Endometrial microvascular endothelial cells (primary cell): ENCODE measurements at regions not wholly inside any gene's neighbourhood (a gene's known extent, or its start where the extent isn't known, plus 50 kb on each side); places are given as distances from the start of the nearest gene placed in this dataset.
"Not testable (repeated sequence)": the region's sequence is repeated elsewhere in the genome, so short reads cannot be mapped to it uniquely, and the experiment has no call there.

Experiments used
- in situ Hi-C: cut with HindIII; loops from 2 replicates; pipeline ENCODE4 v1.10.0; 2017; ENCODE audit warnings: low sequenced_read_pairs, low pct_unique_long_range_greater_than_20kb; ENCODE audit errors: inconsistent ontology term

- in situ Hi-C loops, result no loop called here
Measured at GRCh38 chr3:139260793-139261736, 82.8 kb upstream of the MRPS22 start.

DNA sequence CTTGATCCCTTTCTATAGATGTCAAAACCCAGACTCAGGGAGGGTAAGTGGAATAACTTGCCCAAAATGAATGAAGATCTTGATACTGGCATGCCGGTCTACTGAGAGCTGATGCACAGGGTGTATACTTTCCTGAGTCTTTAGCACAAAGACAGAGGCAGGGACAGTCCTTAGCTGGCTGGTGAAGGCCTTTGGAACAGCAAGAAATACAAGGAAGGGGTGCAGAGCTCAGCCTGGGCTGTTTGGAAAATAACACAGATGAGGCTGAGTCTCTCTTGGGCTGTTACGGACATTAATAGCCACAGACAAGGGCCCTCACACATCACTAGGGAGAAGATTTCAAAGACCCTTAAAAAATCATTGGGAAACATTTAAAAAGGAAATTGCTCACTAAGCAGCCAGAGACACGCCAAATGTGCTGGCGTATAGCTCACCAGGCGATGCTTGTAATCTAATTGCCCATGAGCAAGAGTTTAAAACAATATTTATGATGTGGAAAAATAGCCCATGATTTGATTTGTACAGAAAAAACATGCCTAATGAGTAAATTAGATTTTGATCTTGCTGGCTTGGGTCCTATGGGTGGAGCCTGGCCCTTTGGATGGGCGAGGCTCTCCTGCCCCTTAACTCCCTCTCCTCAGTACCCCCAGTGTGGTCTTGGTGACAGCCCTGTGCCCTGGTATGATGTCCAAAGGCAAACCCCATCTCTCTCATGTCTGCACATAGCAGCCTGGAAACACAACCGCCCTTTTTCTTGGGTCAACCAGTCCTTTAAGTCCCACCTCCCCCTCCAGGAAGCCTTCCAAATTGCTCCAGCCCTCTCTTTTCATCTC lies 81.8 kb upstream of the MRPS22 start:
- in situ Hi-C loops, result no loop called here

DNA sequence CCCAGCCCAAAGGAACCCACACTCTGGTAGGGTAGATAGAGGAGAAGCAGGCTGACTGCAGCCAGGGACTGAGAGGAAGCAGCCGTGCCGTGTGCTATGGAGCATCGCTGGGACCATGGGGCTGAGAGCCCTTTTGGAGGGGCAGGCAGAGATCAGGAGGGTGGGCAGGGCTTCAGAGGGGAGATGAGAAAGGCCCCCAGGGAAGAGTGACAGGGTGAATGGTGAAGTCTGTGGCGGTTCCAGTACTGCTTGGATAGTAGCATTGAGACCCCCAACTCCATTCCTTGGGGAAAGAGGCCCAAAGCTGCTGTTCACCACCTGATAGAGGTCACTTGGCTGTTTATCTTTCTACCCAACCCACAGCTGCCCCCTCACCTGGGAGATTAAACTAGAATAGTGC lies 80.0 kb upstream of the MRPS22 start:
- in situ Hi-C loops, result no loop called here

DNA sequence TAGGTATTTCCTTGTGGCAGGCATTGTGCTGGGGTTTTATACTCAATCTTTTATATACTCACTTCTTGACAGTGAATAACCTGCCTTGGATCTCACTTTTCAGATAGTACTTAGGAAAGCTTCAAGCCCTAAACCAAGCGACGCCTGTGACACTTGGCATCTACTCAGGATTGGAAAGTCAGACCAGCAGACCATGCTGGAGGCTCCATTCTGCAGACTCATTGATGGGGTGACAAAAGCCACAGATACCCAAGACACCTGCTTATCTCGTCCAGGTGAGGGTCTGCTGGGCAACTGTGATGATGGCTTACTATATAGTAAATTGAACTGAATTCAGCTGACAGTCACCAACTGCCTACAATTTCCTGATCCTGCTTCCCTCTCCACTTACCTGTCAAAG lies 79.4 kb upstream of the MRPS22 start:
- in situ Hi-C loops, result no loop called here

DNA sequence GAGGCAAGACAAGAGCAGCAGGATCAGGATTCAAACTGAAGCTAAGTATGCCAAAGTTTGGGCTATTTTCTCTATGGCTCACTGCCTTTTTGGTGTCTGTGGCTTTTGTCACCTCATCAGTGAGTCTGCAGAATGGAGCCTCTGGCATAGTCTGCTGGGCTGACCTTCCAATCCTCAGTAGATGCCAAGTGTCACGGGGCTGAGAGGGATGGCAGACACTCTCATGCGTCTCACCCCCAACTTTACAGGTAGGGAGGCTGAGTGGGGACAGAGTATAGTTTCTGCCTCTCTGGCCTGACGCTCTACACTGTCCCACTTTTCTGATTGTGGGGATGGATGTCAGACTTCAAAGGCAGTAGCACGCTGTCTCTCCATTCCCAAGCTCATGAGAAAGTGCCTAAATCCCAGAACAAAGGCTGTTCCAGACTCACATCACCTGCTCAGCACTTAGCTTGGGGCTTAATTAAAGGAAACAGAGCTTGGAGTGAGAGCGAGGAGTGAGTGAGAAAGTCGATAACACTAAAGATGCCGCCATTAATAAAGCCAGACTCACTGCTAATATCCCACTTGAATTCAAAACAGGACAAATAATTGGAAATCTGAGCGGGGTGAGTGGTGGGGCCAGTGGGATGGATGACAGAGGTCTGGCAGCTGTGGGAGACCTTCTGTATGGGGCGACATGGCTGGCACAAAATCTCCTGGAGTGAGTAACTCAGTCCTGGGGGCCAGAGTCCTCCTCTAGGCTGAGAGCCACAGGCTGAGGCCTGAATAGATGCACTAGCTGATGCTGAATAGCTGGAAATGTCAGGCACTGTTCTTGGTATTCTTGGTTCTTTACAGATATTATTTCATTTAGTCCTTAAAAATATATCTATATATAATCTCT lies 78.4 kb upstream of the MRPS22 start:
- in situ Hi-C loops, result no loop called here

DNA sequence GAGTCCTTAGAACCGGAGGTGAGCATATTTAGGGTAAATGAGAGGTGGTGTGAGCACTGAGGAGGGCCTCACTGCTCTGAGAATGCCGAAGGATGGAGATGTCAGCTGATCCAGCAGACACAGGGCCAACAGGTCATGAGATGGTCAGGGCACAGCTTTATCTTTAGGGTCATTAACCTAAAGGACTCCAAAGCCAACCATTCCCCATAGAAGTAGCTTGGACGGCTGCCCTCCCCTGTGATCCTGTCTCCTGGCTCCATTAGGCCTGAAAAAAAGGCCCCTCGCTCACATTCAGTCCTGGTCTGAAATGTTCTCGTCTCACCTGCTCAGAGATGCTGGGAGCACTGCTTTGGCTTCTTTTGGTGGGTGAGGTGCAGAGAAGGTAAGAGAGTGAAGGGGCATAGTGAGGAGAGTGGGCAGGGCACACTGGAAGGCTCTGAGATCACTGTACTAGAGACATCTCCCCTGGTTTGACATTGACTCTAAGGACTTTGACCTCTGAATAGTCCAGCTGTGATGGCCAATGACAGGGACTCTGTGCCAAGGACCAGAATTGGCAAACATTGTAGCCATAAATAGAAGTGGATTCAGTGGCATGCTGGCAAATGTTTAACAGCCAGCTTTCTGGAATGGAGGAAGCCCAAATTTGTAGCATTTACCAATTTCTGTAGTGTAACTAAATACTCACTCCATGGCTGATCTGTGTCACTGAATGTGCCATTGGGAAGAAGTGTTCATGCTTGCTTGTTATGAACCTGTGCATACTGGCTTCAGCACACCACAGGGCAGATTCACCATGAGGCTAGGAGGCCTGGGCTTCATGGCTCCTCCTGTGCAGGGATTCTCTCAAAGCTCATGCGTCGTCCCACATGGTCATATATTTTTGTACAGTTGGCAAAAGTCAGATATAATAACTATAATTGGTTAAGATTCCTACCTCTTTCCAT lies 76.2 kb upstream of the MRPS22 start:
- in situ Hi-C loops, result no loop called here

DNA sequence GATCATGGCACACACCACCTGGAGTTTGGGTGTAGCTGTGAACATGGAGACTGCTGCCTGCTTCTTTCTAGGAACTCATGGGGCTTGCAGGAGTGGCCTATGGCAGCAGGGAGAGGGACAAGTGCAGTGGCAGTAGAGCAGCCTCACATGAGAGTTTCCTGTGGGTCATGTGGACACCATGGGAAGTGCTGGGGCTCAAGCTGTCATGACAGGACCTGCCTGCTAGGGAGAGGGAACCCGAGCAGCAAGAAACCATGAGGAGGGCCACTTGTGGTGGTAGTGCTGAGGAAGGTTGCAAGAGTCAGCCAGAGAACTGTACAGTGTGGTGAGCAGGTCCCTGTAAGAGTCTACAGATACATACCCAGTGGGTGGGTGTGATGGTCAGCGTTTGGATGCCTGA lies 73.8 kb upstream of the MRPS22 start:
- in situ Hi-C loops, result no loop called here

- in situ Hi-C loops, result not testable (repeated sequence)
Measured at GRCh38 chr3:139270652-139271051, 73.2 kb upstream of the MRPS22 start.

- in situ Hi-C loops, result no loop called here
Measured at GRCh38 chr3:139280027-139280671, 63.7 kb upstream of the MRPS22 start.

GRCh38 chr3:139281096-139281495 lies 62.7 kb upstream of the MRPS22 start:
- in situ Hi-C loops, result no loop called here

GRCh38 chr3:139281522-139282196 lies 62.2 kb upstream of the MRPS22 start:
- in situ Hi-C loops, result no loop called here

GRCh38 chr3:139283301-139283700 lies 60.5 kb upstream of the MRPS22 start:
- in situ Hi-C loops, result no loop called here

DNA sequence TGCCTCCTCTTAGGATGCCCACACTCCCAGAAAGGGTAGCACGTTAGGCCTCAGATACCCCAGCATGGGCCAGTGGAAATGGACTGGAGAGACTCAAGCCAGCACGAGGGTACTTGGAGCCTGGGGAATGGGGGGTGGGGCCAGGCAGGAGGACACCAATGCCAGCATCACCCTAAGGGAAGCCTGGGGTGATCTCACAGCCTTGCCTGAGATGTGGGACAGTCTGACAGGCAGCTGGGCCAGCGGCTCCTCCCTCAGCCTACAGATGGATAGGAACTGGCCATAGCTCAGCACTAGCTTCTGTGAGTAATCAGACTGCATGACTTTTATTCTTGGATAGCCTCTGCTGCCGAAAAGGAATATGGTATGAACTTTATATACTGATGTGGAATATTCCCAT lies 59.6 kb upstream of the MRPS22 start:
- in situ Hi-C loops, result no loop called here

DNA sequence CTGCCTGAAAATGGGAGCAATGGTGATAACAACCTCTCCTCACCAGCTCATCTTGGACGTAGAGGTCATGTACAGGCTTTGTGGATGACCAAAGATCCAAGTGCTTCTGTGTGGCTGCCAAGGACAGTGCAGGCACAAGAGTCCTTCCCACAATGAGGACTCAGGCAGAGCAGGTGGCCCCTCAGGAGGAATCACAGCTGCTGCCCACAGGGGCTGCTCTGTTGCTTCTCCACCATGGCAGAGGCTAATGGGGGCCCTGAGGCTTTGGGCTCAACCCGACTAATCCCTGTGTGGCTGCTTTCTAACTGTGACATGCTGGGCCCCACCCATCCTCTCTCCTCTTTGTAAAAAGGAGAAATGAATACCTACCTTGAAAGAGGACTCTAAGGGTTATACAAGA lies 58.1 kb upstream of the MRPS22 start:
- in situ Hi-C loops, result no loop called here

- in situ Hi-C loops, result no loop called here
Measured at GRCh38 chr3:139286241-139286640, 57.6 kb upstream of the MRPS22 start.

DNA sequence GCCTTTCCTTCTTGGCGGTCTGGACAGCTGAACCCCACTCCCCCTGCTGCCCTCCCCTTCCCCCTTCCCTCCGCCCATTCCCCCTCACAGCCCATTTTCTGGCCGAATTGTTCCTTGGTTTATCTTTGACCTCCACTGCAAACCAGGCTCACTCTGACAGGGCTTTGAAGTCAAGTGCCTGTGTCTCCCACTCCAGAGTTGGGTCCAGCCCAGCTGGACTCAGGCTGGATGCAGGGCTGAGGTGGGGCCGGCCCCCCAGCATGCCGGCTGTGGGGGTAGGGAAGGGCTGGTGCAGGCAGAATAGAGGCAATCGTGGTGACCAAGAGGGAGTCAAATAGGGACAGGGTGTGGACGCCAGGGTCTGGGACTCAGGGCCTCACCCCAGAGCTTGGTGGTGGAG lies 57.0 kb upstream of the MRPS22 start:
- in situ Hi-C loops, result no loop called here

DNA sequence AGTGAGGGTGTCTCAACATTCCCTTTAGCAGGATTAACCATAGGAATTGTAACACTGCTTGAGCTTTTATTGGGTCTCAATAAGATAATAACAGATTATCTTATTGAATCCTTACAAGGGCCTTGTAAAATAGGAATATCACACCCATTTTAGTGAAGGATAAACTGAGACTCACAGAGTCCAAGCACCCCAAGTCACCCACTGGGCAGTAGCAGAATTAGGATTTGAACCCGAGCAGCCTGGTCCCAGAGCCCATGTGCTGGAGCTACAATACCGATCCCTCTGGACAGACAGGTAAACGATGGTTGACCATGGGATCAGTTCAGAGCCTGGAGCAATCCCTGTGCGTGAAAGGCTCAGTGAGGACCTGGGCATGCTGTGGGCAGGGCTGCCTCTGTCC lies 56.3 kb upstream of the MRPS22 start:
- in situ Hi-C loops, result no loop called here
